ENCODE measurements at regions not wholly inside any gene's neighbourhood (a gene's known extent, or its start where the extent isn't known, plus 50 kb on each side); places are given as distances from the start of the nearest gene placed in this dataset.

- no peak for DNase-seq
Measured at GRCh38 chr3:25281041-25281731, 146.9 kb upstream of the RARB start.

- no peak for DNase-seq
Measured at GRCh38 chr3:25281732-25282126, 146.3 kb upstream of the RARB start.

- no peak for DNase-seq
Measured at GRCh38 chr3:25283613-25284012, 144.4 kb upstream of the RARB start.

GRCh38 chr3:25284249-25284648 lies 143.8 kb upstream of the RARB start:
- DNase-seq = no peak

- DNase-seq = no peak
Measured at GRCh38 chr3:25287291-25287884, 140.7 kb upstream of the RARB start.

- DNase-seq = no peak
Measured at GRCh38 chr3:25288413-25288812, 139.7 kb upstream of the RARB start.

GRCh38 chr3:25289156-25289555 lies 138.9 kb upstream of the RARB start:
- no peak for DNase-seq

- no peak for DNase-seq
Measured at GRCh38 chr3:25289663-25290062, 138.4 kb upstream of the RARB start.

GRCh38 chr3:25291481-25291905 lies 136.6 kb upstream of the RARB start:
- DNase-seq = no peak

GRCh38 chr3:25292036-25292435 lies 136.0 kb upstream of the RARB start:
- DNase-seq = no peak

- no peak for DNase-seq
Measured at GRCh38 chr3:25292595-25292994, 135.5 kb upstream of the RARB start.

- DNase-seq = no peak
Measured at GRCh38 chr3:25293736-25294135, 134.3 kb upstream of the RARB start.

GRCh38 chr3:25294169-25294805 lies 133.8 kb upstream of the RARB start:
- DNase-seq = no peak

- no peak for DNase-seq
Measured at GRCh38 chr3:25297667-25298585, 130.1 kb upstream of the RARB start.

- DNase-seq = no peak
Measured at GRCh38 chr3:25300141-25300540, 127.9 kb upstream of the RARB start.

- DNase-seq = no peak
Measured at GRCh38 chr3:25304916-25305315, 123.1 kb upstream of the RARB start.

GRCh38 chr3:25306066-25306465 lies 122.0 kb upstream of the RARB start:
- no peak for DNase-seq

- no peak for DNase-seq
Measured at GRCh38 chr3:25306705-25307104, 121.4 kb upstream of the RARB start.

- DNase-seq = no peak
Measured at GRCh38 chr3:25313286-25313685, 114.8 kb upstream of the RARB start.

GRCh38 chr3:25324954-25325655 lies 103.0 kb upstream of the RARB start:
- no peak for DNase-seq

GRCh38 chr3:25335356-25335755 lies 92.7 kb upstream of the RARB start:
- no peak for DNase-seq
